ENCODE measurements at regions not wholly inside any gene's neighbourhood (a gene's known extent, or its start where the extent isn't known, plus 50 kb on each side); places are given as distances from the start of the nearest gene placed in this dataset.
"Not testable (repeated sequence)": the region's sequence is repeated elsewhere in the genome, so short reads cannot be mapped to it uniquely, and the experiment has no call there.

DNA sequence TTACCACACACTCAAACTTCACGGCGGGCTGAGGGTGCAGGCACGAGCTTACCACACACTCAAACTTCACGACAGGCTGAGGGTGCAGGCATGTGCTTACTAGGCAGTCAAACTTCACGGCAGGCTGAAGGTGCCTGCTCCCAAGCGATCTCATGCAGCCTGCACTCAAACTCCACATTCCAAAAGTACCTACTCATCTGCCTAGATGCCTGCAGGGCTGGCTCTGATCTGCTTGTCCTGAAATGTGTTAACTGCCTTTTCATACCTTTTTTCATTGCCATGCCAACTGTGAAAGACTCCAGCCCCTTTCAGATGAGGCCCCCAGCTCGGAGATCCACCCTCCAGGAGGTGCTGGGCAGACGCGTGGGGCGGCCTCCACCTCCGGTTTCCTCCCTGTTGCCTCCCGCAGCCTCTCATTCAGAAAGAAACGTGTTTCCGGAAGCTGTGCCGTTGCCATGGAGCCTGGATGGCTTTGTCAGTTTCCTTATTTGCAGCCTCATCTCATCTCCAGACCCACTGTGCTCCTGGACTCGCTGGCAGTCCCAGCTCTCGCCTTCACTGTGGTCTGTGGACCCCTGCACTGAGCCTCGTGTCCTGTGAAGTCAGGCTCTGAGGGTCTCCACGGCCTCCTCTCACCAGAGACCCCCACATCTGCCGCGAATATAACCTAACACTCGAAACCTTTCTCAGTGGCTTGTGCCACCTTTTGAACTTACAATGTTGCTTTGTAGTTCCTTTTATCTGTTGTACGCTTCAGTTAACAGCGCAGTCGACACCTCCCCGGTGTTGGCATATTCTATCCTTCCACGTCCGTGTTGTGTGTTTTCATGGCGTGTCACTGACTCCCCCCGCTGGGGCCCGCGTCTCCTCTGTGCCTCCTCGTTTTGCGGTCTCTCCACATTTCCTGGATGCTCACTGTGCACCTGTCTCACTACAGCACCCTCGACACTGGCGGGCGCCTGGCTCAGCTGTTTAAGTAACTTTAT is 106.1 kb upstream of the ALKAL2 start:
- no peaks in the 10 kb centered on the region for H3K9me3 ChIP-seq
- peak; percentile 35 for ATAC-seq
- intact Hi-C loops (cut with DNase I) = no loop called here
- peak; percentile 57 for DNase-seq
- H3K27ac ChIP-seq = no peak overlapping the region
- no peaks in the 10 kb centered on the region for H3K27me3 ChIP-seq
- no peak overlapping the region for H3K4me3 ChIP-seq
- H3K36me3 ChIP-seq = no peaks in the 10 kb centered on the region
- TF ChIP-seq, protein P1, sequence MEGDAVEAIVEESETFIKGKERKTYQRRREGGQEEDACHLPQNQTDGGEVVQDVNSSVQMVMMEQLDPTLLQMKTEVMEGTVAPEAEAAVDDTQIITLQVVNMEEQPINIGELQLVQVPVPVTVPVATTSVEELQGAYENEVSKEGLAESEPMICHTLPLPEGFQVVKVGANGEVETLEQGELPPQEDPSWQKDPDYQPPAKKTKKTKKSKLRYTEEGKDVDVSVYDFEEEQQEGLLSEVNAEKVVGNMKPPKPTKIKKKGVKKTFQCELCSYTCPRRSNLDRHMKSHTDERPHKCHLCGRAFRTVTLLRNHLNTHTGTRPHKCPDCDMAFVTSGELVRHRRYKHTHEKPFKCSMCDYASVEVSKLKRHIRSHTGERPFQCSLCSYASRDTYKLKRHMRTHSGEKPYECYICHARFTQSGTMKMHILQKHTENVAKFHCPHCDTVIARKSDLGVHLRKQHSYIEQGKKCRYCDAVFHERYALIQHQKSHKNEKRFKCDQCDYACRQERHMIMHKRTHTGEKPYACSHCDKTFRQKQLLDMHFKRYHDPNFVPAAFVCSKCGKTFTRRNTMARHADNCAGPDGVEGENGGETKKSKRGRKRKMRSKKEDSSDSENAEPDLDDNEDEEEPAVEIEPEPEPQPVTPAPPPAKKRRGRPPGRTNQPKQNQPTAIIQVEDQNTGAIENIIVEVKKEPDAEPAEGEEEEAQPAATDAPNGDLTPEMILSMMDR (IDR thresholded peaks at IDR 0.05) = no peak
- no peaks in the 10 kb centered on the region for H3K4me1 ChIP-seq

DNA sequence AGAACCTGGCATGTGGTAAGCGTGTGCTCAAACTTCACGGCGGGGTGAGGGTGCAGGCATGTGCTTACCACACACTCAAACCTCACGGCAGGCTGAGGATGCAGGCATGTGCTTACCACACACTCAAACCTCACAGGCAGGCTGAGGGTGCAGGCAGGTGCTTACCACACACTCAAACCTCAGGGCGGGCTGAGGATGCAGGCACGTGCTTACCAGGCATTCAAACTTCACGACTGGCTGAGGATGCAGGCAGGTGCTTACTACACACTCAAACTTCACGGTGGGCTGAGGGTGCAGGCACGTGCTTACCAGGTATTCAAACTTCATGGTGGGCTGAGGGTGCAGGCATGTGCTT is 105.0 kb upstream of the ALKAL2 start:
- Histone ChIP-seq H3K4me1 (no peaks in the 10 kb centered on the region), H3K36me3 (no peaks in the 10 kb centered on the region), H3K4me3 (no peak overlapping the region), H3K27ac (no peak overlapping the region), H3K27me3 (no peaks in the 10 kb centered on the region), H3K9me3 (no peaks in the 10 kb centered on the region)
- intact Hi-C loops (cut with DNase I) = no loop called here
- ATAC-seq (no peak), DNase-seq (no peak)
- TF ChIP-seq, protein P1 (IDR thresholded peaks at IDR 0.05) = no peak

DNA sequence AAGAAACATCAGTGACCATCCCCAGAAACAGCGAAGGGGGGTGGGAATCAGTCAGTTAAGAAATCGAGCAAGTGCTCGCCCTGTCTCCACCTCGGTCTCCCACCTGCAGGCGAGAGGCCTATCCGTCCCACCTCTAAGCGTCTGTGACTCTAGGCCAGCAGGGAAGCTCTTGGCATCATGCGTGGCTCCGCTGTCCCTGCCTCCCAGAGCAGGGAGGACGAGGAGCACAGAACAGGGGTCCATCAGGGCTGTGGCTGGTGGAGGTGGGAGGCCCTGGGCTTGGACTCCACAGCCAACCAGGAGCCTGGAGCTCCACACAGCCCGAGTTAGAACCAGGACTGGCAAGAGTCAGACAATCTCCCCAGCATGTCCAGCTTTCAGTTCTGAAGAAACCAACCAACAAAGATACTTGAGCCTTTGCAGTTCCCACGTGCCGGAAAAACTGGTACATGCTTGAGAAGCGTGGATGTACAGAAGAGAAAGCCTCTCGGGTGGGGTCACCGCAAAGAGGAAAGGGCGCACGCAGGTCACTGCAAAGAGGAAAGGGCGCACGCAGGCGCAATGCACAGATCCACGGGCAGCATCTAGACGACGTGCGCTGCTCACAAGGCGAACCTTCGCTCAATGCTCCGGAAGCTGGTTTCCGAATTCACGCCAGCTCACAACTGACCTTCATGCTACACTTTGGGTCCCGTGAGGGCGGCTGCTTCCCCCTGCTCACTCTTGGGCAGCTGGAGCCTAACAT is 104.5 kb upstream of the ALKAL2 start:
- Histone ChIP-seq H3K4me1 (no peaks in the 10 kb centered on the region), H3K27me3 (no peaks in the 10 kb centered on the region), H3K27ac (no peak overlapping the region), H3K9me3 (no peaks in the 10 kb centered on the region), H3K4me3 (no peak overlapping the region), H3K36me3 (no peaks in the 10 kb centered on the region)
- no peak for DNase-seq
- ATAC-seq = no peak
- intact Hi-C loops (cut with DNase I) = no loop called here
- TF ChIP-seq, protein P1 (IDR thresholded peaks at IDR 0.05) = no peak

DNA sequence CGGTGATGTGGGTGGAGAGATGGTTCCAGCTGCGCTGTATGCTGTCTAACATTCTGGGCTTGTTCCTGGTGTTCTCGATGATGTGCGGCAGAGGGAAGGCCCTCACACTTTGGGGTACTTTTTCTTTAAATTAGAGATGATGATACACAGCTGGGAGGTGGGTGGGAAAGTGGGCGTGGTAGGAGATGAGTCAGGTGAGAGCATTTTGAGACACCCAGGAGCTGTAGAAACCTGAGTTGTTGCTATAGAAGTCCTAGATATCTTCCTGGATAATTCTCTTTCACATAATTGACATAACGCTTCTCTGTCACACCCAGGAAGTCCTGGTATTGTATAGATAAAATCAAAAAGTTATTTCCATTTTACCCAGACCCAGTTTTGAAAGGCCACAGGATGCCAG is 103.8 kb upstream of the ALKAL2 start:
- Histone ChIP-seq H3K4me1 (no peaks in the 10 kb centered on the region), H3K9me3 (no peaks in the 10 kb centered on the region), H3K4me3 (no peak overlapping the region), H3K27ac (no peak overlapping the region), H3K36me3 (no peaks in the 10 kb centered on the region), H3K27me3 (no peaks in the 10 kb centered on the region)
- ATAC-seq (no peak), DNase-seq (no peak)
- intact Hi-C loops (cut with DNase I) = no loop called here
- TF ChIP-seq, protein P1 (IDR thresholded peaks at IDR 0.05) = no peak

DNA sequence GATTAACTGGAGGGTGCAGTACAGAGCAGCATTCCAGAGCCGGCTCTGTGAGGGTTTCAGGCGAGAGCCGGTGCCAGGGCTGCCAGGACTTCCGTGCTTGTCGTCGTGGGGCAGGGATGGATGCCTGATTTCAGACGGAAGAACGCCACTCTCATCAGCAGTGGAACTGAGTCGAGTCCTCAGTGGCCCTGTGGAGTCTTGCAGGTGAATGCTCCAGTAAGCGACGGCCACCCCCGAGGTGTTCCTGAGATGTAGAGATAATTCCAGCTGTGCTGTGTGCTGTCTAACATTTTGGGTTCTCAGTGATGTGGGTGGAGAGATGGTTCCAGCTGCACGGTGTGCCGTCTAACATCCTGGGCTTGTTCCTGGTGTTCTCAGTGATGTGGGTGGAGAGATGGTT is 103.1 kb upstream of the ALKAL2 start:
- Histone ChIP-seq H3K27ac (no peak overlapping the region), H3K27me3 (no peaks in the 10 kb centered on the region), H3K4me1 (no peaks in the 10 kb centered on the region), H3K36me3 (no peaks in the 10 kb centered on the region), H3K9me3 (no peaks in the 10 kb centered on the region), H3K4me3 (no peak overlapping the region)
- no peak for ATAC-seq
- DNase-seq = no peak
- intact Hi-C loops (cut with DNase I) = no loop called here
- TF ChIP-seq, protein P1 (IDR thresholded peaks at IDR 0.05) = no peak

DNA sequence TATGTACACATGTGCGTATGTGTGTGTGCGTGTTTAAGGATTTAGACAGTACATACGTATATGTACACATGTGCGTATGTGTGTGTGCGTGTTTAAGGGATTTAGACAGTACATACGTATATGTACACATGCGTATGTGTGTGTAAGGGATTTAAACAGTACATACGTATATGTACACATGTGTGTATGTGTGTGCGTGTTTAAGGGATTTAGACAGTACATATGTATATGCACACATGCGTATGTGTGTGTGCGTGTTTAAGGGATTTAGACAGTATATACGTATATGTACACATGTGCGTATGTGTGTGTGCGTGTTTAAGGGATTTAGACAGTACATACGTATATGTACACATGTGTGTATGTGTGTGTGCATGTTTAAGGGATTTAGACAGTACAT is 102.1 kb upstream of the ALKAL2 start:
- DNase-seq; H3K27me3 ChIP-seq; H3K4me1 ChIP-seq; H3K36me3 ChIP-seq; ATAC-seq; H3K27ac ChIP-seq; H3K4me3 ChIP-seq; intact Hi-C loops (cut with DNase I); H3K9me3 ChIP-seq: not testable (repeated sequence)

DNA sequence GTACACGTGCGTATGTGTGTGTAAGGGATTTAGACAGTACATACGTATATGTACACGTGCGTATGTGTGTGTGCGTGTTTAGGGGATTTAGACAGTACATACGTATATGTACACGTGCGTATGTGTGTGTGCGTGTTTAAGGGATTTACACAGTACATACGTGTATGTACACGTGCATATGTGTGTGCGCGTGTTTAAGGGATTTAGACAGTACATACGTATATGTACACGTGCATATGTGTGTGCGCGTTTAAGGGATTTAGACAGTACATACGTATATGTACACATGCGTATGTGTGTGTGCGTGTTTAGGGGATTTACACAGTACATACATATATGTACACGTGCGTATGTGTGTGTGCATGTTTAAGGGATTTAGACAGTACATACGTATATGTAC is 100.9 kb upstream of the ALKAL2 start:
- intact Hi-C loops (cut with DNase I); ATAC-seq; H3K4me3 ChIP-seq; H3K9me3 ChIP-seq; H3K27me3 ChIP-seq; H3K4me1 ChIP-seq; DNase-seq; H3K27ac ChIP-seq; H3K36me3 ChIP-seq: not testable (repeated sequence)

All from upper lobe of right lung (tissue), 1 donor.